Colonic mucosa (tissue), 4 donors: ENCODE measurements at regions not wholly inside any gene's neighbourhood (a gene's known extent, or its start where the extent isn't known, plus 50 kb on each side); places are given as distances from the start of the nearest gene placed in this dataset.

Source experiments
- DNase-seq: peaks from one replicate; pipeline ENCODE4 v3.0.0-alpha.2; 2020
- H3K27ac ChIP-seq: fragments of 200-600 bp; one replicate; pipeline ENCODE4 v1.8.0; 2021
- H3K27me3 ChIP-seq: fragments of 200-600 bp; one replicate; pipeline ENCODE4 v1.8.0; 2021
- H3K36me3 ChIP-seq: fragments of 200-600 bp; one replicate; pipeline ENCODE4 v1.8.0; 2021
- H3K4me1 ChIP-seq: fragments of 200-600 bp; one replicate; pipeline ENCODE4 v1.8.0; 2021; ENCODE audit warnings: mild to moderate bottlenecking
- H3K4me3 ChIP-seq: fragments of 200-600 bp; one replicate; pipeline ENCODE4 v1.8.0; 2021
- H3K9ac ChIP-seq, 2 donors: one replicate each; pipeline ENCODE4 v1.7.0; 2013; ENCODE audit warnings: control low read depth in 2 of 2, low read depth in 2 of 2, low read length in 2 of 2
- H3K9me3 ChIP-seq: fragments of 200-600 bp; one replicate; pipeline ENCODE4 v1.8.0; 2021
- intact Hi-C: fragments of 100-400 bp; cut with DNase I; formaldehyde crosslinking; loops from one replicate; pipeline ENCODE4 v1.14.1; 2022
- TF ChIP-seq, protein P1 (sequence below): fragments of 200-600 bp; IDR thresholded peaks from one replicate; pipeline ENCODE4 v1.8.0; 2022; ENCODE audit warnings: antibody characterized with exemption, mild to moderate bottlenecking
- donor health status: healthy.
- donor health status: DM: no; HTN: no; CAD: no.
- donor health status: DM: no; HTN: no; CAD: no.

DNA sequence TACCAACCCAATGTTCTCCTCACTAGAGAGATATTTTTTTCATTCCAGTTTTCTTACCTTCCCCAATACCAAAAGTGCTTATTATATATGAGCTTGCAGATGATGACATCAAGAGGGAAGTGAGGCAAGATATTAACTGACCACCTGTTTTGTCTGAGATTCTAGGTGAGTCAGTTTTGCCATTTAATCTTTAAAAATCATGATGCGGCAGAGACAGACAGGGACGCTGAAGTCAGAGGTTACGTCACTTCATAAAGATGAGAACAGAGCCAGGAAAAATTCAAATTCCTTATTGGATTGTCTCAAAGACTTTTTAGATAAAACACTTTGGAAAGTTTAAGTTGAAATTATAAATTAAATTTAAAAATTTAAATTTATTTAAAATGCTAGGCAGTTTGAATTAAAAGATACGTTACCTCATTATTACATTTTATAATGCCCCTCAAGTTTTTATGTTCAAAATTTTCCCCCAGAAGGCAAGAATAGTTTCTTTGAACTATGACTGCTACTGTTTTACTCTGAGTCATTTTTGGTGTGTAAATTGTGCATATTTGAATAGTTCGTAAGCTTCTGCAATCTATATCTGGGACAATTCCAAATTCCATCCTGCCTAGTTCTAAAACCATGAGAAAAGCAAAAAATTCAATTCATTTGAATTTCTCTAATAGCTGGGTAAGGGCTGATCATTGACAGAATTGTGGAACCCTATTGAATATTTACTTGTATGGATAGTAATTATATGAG, 839.6 kb upstream of the GOT2 start:
- no peaks in the 10 kb centered on the region for H3K36me3 ChIP-seq
- DNase-seq: no peak
- no peaks in the 10 kb centered on the region for H3K27me3 ChIP-seq
- no peak overlapping the region for H3K9ac ChIP-seq
- H3K9me3 ChIP-seq: no peaks in the 10 kb centered on the region
- intact Hi-C loops: no loop called here
- H3K4me3 ChIP-seq: no peak overlapping the region
- H3K27ac ChIP-seq: no peak overlapping the region
- TF ChIP-seq, protein P1, sequence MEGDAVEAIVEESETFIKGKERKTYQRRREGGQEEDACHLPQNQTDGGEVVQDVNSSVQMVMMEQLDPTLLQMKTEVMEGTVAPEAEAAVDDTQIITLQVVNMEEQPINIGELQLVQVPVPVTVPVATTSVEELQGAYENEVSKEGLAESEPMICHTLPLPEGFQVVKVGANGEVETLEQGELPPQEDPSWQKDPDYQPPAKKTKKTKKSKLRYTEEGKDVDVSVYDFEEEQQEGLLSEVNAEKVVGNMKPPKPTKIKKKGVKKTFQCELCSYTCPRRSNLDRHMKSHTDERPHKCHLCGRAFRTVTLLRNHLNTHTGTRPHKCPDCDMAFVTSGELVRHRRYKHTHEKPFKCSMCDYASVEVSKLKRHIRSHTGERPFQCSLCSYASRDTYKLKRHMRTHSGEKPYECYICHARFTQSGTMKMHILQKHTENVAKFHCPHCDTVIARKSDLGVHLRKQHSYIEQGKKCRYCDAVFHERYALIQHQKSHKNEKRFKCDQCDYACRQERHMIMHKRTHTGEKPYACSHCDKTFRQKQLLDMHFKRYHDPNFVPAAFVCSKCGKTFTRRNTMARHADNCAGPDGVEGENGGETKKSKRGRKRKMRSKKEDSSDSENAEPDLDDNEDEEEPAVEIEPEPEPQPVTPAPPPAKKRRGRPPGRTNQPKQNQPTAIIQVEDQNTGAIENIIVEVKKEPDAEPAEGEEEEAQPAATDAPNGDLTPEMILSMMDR: no peak
- no peaks in the 10 kb centered on the region for H3K4me1 ChIP-seq

DNA sequence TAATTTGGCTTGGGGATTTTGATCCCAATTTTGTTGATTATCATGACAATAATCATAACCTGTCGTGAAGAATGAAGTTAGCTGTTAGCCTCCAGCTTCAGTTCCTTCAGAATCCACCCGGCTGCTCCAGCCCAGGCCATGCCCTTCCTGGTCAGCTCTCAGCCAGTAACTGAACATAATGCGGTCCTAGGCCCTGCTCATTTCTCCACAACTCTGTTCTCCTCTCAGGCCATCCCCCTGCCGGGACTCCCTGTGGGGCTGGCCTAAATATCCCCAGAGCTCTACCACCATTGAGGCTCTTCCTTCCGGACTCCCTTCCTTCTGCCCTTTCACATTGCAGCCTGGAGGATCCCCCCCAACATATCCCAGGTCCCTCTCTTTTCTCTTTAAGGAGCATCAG, 833.4 kb upstream of the GOT2 start:
- H3K27ac ChIP-seq: no peak overlapping the region
- no peaks in the 10 kb centered on the region for H3K4me1 ChIP-seq
- H3K36me3 ChIP-seq: no peaks in the 10 kb centered on the region
- DNase-seq: no peak
- no peak overlapping the region for H3K9ac ChIP-seq
- H3K4me3 ChIP-seq: no peak overlapping the region
- H3K9me3 ChIP-seq: no peaks in the 10 kb centered on the region
- TF ChIP-seq, protein P1: no peak
- no peaks in the 10 kb centered on the region for H3K27me3 ChIP-seq
- intact Hi-C loops: no loop called here

DNA sequence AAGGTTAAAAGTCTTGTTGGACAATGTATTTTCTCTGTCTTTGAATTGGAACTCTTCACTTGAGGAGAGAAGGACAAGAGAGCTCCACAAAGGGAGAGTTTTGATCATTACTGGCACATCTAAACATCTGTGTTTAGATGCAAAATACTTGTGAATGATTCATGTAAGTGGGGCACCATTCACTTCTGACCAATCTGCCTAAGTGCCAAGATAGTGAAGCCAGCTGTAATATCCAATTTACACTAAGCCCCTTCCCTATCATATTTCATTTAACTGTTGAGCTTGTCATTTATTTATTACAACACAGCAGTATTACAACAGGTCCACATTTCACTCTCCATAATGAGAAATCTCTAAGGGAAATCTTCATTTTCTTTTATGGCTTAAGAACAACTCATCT, 832.3 kb upstream of the GOT2 start:
- Histone ChIP-seq H3K9ac (no peak overlapping the region), H3K36me3 (no peaks in the 10 kb centered on the region), H3K27me3 (no peaks in the 10 kb centered on the region), H3K4me3 (no peak overlapping the region), H3K9me3 (no peaks in the 10 kb centered on the region), H3K27ac (no peak overlapping the region), H3K4me1 (no peaks in the 10 kb centered on the region)
- TF ChIP-seq, protein P1: no peak
- DNase-seq: no peak
- intact Hi-C loops: no loop called here

DNA sequence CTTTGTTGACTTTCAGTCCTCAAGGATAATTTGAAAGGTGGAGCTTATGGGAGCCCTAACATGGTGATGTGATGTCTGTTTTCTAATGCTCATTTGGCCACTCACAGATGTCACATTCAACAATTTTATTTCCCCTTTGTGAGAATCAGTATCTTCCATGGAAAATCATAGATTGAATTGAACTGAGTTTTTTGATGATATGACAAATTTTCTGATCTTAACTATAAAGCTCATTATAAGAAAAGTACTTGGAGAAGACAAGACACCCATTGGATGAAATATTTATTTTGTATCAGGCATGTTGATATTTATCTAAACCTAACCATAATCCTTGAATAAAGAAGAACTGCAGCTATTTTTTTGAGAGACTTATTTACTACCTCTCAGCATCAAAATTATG, 824.6 kb upstream of the GOT2 start:
- no peak overlapping the region for H3K27ac ChIP-seq
- H3K36me3 ChIP-seq: no peaks in the 10 kb centered on the region
- H3K4me1 ChIP-seq: no peaks in the 10 kb centered on the region
- no peak overlapping the region for H3K9ac ChIP-seq
- TF ChIP-seq, protein P1: no peak
- intact Hi-C loops: no loop called here
- no peak overlapping the region for H3K4me3 ChIP-seq
- DNase-seq: no peak
- no peaks in the 10 kb centered on the region for H3K9me3 ChIP-seq
- H3K27me3 ChIP-seq: no peaks in the 10 kb centered on the region

DNA sequence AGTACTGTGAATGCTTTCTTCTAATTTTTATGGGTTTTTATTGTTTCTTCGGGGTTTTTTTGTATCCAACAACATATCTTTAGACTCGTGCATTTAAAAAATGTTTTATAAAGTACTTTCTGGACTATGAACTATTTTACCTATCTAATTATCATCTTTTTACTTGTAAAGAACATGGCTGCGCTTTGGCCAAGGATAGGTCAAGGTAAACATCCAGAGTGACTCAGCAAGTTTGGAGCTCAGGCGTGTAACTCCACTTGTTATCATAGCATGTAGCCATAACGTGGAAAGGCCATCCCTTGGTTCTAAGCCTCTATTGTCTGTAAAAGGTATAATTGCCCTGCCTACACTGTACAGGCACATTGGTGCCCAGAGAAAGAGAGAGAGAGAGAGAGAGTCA, 818.0 kb upstream of the GOT2 start:
- H3K9ac ChIP-seq: no peak overlapping the region
- no peak for DNase-seq
- H3K4me1 ChIP-seq: no peaks in the 10 kb centered on the region
- TF ChIP-seq, protein P1: no peak
- H3K36me3 ChIP-seq: no peaks in the 10 kb centered on the region
- H3K27ac ChIP-seq: no peak overlapping the region
- H3K4me3 ChIP-seq: no peak overlapping the region
- H3K9me3 ChIP-seq: no peaks in the 10 kb centered on the region
- H3K27me3 ChIP-seq: no peaks in the 10 kb centered on the region
- intact Hi-C loops: no loop called here
